Endothelial cell of umbilical vein (primary cell): ENCODE measurements at regions not wholly inside any gene's neighbourhood (a gene's known extent, or its start where the extent isn't known, plus 50 kb on each side); places are given as distances from the start of the nearest gene placed in this dataset.

Experiments used
- BruUV-seq: library from RNA; stranded (reverse); fragments of 400-500 nt; replicated peaks from 2 replicates; lab custom pipeline; 2021; lab: Mats Ljungman, UMichigan
- CTCF ChIA-PET: fragments of 300-600, 350-600 bp; sonication (Branson Sonifier 250); formaldehyde crosslinking; loops from one replicate; lab custom pipeline; 2021; ENCODE audit warnings: antibody characterized with exemption, inconsistent platforms; lab: Charles Lee
- POLR2A ChIA-PET: fragments of 300-600, 350-600 bp; sonication (Branson Sonifier 250); formaldehyde crosslinking; loops from one replicate; lab custom pipeline; 2021; ENCODE audit warnings: antibody characterized with exemption, inconsistent platforms; lab: Charles Lee
- DNase-seq: peaks from one replicate; pipeline ENCODE4 v3.0.0-alpha.2; 2011; ENCODE audit warnings: low read depth, low spot score
- FAIRE-seq: peaks from 2 replicates; lab custom pipeline; 2011; peaks lifted over from hg19 to GRCh38; lab: Jason Lieb, UNC
- H2AFZ ChIP-seq: 2 replicates; pipeline ENCODE4 v1.6.0; 2012; ENCODE audit warnings: low read depth, low read length, control low read depth, inconsistent platforms
- H3K27ac ChIP-seq: 2 replicates; pipeline ENCODE4 v1.5.1; 2011; ENCODE audit warnings: low read depth, mild to moderate bottlenecking, control low read depth, low read length, moderate library complexity; ENCODE audit not compliant: insufficient read depth
- H3K27me3 ChIP-seq, 2 experiments: 2 replicates each; pipeline versions ENCODE4 v1.6.0 to v1.6.1; 2011; ENCODE audit warnings: low read length in 2 of 2, mixed read lengths in 1 of 2; ENCODE audit not compliant: control insufficient read depth in 2 of 2, insufficient read depth in 2 of 2
- H3K36me3 ChIP-seq, 2 experiments: 2 replicates in 1 of 2; 3 replicates in 1 of 2; pipeline ENCODE4 v1.5.1; 2011; ENCODE audit warnings: low read length in 2 of 2, mild to moderate bottlenecking in 1 of 2, moderate library complexity in 1 of 2; ENCODE audit not compliant: control insufficient read depth in 2 of 2, insufficient read depth in 2 of 2; ENCODE audit errors: extremely low read depth in 1 of 2
- H3K4me1 ChIP-seq: 3 replicates; pipeline ENCODE4 v1.5.1; 2011; ENCODE audit warnings: mild to moderate bottlenecking, low read length; ENCODE audit not compliant: control insufficient read depth, insufficient read depth; ENCODE audit errors: extremely low read depth
- H3K4me2 ChIP-seq: 2 replicates; pipeline ENCODE4 v1.6.1; 2011; ENCODE audit warnings: low read length, control low read depth, mixed read lengths; ENCODE audit not compliant: insufficient read depth
- H3K4me3 ChIP-seq, 3 experiments: fragments of 200-600 bp in 1 of 3; sonication (generic), shearing (Covaris generic) in 1 of 3; replicated peaks in 1 of 3; 2 replicates each; pipeline ENCODE4 v1.5.1; 2011 to 2016; ENCODE audit warnings: control low read depth in 3 of 3, low read length in 3 of 3, mild to moderate bottlenecking in 2 of 3, inconsistent platforms in 1 of 3, low read depth in 1 of 3, moderate library complexity in 1 of 3; ENCODE audit not compliant: insufficient read depth in 1 of 3
- H3K79me2 ChIP-seq: 2 replicates; pipeline ENCODE4 v1.6.0; 2012; ENCODE audit warnings: low read length, inconsistent platforms; ENCODE audit not compliant: control insufficient read depth, insufficient read depth
- H3K9ac ChIP-seq: replicated peaks from 2 replicates; pipeline ENCODE3; 2011; ENCODE audit warnings: low read length, control low read depth; ENCODE audit not compliant: insufficient read depth; ENCODE audit errors: extremely low read depth
- H3K9me1 ChIP-seq: replicated peaks from 3 replicates; pipeline ENCODE4 v1.6.0; 2011; ENCODE audit warnings: mild to moderate bottlenecking, low read length; ENCODE audit not compliant: control insufficient read depth, insufficient read depth; ENCODE audit errors: extremely low read depth
- H3K9me3 ChIP-seq: replicated peaks from 2 replicates; pipeline ENCODE4 v1.5.1; 2012; ENCODE audit warnings: low read length, inconsistent platforms; ENCODE audit not compliant: control insufficient read depth, insufficient read depth
- H4K20me1 ChIP-seq: replicated peaks from 2 replicates; pipeline ENCODE3; 2011; ENCODE audit warnings: mild to moderate bottlenecking, low read length; ENCODE audit not compliant: control insufficient read depth, insufficient read depth; ENCODE audit errors: extremely low read depth
- CTCF ChIP-seq, 2 donors: IDR thresholded peaks; 1 replicate in 1 of 2; 2 replicates in 1 of 2; pipeline ENCODE4 v1.5.1; 2011; ENCODE audit warnings: low read length in 2 of 2, mild to moderate bottlenecking in 2 of 2, moderate library complexity in 2 of 2, control low read depth in 1 of 2, inconsistent platforms in 1 of 2, low read depth in 1 of 2; ENCODE audit not compliant: insufficient read depth in 1 of 2; ENCODE audit errors: extremely low read depth in 1 of 2
- FOS ChIP-seq: IDR thresholded peaks from 2 replicates; pipeline ENCODE4 v1.6.1; 2011; ENCODE audit warnings: mild to moderate bottlenecking, low read length, moderate library complexity, borderline replicate concordance; ENCODE audit not compliant: insufficient read depth
- GATA2 ChIP-seq: IDR thresholded peaks from 2 replicates; pipeline ENCODE4 v1.7.0; 2011; ENCODE audit warnings: low read depth, mild to moderate bottlenecking, moderate library complexity, mixed read lengths, low read length; ENCODE audit not compliant: insufficient read length, insufficient read depth
- MAX ChIP-seq: IDR thresholded peaks from 2 replicates; pipeline ENCODE4 v1.6.1; 2011; ENCODE audit not compliant: insufficient read depth, insufficient read length
- dilution Hi-C: fragments of 300-500 bp; cut with MboI; formaldehyde crosslinking; loops from one replicate; pipeline ENCODE4 v1.15.0; 2019; ENCODE audit warnings: low sequenced_read_pairs; ENCODE audit not compliant: extremely low pct_ligation_motif_present
- intact Hi-C: fragments of 100-400 bp; cut with micrococcal nuclease; formaldehyde crosslinking; loops from one replicate; pipeline ENCODE4 v1.10.0; 2022

GRCh38 chr12:124422142-124422569, 127.3 kb downstream of the RFLNA start:
- no peaks in the 10 kb centered on the region for H3K9me3 ChIP-seq
- DNase-seq (no peak), FAIRE-seq (no peak)
- H4K20me1 ChIP-seq = no peaks in the 10 kb centered on the region
- BruUV-seq = TSS peak; percentile 19
- H3K9ac ChIP-seq = peak overlapping the region; percentile 25
- intact Hi-C loops (loop anchor here (2.0 kb wide), 2 partner anchors 31 to 45 kb away; no protein-coding TSS in a partner anchor), dilution Hi-C loops (no loop called here)
- CTCF ChIA-PET = interaction anchor here (0.9 to 1.2 kb wide), 2 partner anchors 33 to 42 kb away, joined by 3 to 9 read pairs; no protein-coding TSS in a partner anchor
- H3K4me2 ChIP-seq = peak overlapping the region; percentile 9
- no peaks in the 10 kb centered on the region for H3K79me2 ChIP-seq
- H3K9me1 ChIP-seq = no peaks in the 10 kb centered on the region
- peak overlapping the region; percentile 98 for H3K27ac ChIP-seq
- no peaks in the 10 kb centered on the region for H3K27me3 ChIP-seq
- no peak overlapping the region for H2AFZ ChIP-seq
- no peak overlapping the region for H3K4me3 ChIP-seq
- peaks cover 23% of the 10 kb centered on the region for H3K4me1 ChIP-seq
- TF ChIP-seq CTCF (IDR thresholded peaks at IDR 0.05; ENCODE audit: extremely low read depth in 1 of 2, insufficient read depth in 1 of 2, low read depth in 1 of 2, low read length in 2 of 2) (no peak), MAX (no peak), GATA2 (no peak), FOS (no peak)
- POLR2A ChIA-PET = interaction anchor here (0.9 kb wide), 1 partner anchor 34 kb away, joined by 8 read pairs; no protein-coding TSS in a partner anchor
- H3K36me3 ChIP-seq = peaks cover 2 to 19% of the 10 kb centered on the region in 2 experiments
